Putamen (tissue), 1 donor: ENCODE measurements at regions not wholly inside any gene's neighbourhood (a gene's known extent, or its start where the extent isn't known, plus 50 kb on each side); places are given as distances from the start of the nearest gene placed in this dataset.
A peak's percentile ranks its signal among the peaks of the same experiment; 100 is the strongest.

Source experiments
- DNase-seq: peaks from one replicate; pipeline ENCODE4 v3.0.0-alpha.2; 2016; ENCODE audit warnings: low spot score

- DNase-seq: peak; percentile 27
Measured at GRCh38 chr15:47212222-47213010, 504.9 kb upstream of the SEMA6D start.

GRCh38 chr15:47213883-47214282 lies 503.4 kb upstream of the SEMA6D start:
- DNase-seq: no peak

DNA sequence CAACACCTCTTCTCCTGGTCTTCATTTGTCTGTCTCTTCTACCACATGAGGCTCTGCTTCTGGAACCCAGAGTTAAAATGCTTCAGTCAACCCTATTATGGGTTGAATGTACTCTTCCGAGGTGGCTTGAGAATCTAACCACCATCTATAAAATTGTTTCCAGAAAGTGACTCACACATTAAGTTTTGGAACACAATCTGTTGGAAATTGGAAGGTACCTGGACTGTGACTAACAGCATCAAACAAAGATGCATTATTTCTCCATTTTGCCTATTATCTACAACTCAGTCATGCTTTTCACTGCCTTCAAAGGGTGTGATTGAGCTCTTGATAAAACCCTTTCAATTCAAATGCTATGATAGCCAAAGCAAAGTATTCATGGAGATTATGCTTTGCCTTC lies 499.0 kb upstream of the SEMA6D start:
- DNase-seq: no peak

GRCh38 chr15:47244361-47244760 lies 472.9 kb upstream of the SEMA6D start:
- DNase-seq: no peak

GRCh38 chr15:47246317-47246716 lies 471.0 kb upstream of the SEMA6D start:
- DNase-seq: no peak

GRCh38 chr15:47258521-47258920 lies 458.8 kb upstream of the SEMA6D start:
- DNase-seq: no peak

GRCh38 chr15:47265686-47266085 lies 451.6 kb upstream of the SEMA6D start:
- DNase-seq: no peak

- no peak for DNase-seq
Measured at GRCh38 chr15:47266566-47266965, 450.7 kb upstream of the SEMA6D start.

DNA sequence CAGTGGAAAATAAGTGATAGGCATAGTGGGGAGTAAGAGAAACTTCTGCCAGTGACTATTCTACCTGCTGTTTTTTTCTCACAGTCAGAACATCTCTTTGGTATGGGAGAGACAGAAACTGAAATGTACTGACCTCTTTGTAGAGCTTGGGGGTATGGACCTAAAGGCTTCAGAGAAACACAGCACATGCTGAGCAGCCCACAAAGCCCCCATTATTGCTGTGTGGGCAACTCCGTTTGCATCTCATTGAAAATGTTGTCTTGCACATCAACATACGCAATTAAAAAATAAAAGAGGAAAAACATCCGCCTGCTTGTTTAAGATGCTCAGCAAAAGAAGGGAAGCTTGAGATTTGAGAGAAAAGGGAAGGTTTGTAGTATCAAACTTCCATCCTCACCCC lies 443.4 kb upstream of the SEMA6D start:
- no peak for DNase-seq

DNA sequence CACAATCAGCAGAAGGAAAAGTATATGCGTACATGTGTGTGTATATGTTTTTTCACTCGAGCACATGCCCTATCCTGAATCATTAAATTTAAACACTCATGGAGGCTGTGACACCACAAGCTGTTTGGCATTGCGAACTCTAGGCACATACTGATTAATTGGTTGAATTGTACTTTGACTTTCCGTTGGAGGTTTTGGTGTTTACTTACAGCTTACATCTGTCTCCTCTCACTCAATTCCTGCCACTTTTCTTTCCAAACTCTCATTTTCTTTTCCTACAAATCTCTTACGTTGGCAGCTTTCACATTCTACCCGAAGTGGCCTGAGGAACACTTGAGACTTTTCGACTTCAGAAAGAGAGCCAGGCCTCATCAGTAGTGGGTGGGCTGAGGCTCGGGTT lies 434.1 kb upstream of the SEMA6D start:
- DNase-seq: no peak

DNA sequence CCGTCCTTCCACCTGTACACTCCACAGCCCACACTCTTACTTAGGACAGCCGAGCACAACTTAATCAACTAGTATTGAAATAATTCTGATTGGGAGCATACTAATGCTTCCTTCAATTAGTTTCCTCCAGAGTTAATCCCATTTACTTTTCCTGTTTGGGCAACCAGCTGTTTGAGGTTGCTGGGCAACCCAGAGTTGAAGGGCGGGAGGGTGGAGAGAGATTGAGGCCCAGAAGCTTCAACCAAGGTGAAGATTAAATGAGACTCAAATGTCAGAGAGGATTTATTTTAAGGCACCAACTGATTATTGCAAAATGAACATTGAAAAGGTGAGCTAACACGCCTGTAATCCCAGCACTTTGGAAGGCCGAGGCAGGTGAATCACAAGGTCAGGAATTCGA lies 428.5 kb upstream of the SEMA6D start:
- DNase-seq: no peak

DNA sequence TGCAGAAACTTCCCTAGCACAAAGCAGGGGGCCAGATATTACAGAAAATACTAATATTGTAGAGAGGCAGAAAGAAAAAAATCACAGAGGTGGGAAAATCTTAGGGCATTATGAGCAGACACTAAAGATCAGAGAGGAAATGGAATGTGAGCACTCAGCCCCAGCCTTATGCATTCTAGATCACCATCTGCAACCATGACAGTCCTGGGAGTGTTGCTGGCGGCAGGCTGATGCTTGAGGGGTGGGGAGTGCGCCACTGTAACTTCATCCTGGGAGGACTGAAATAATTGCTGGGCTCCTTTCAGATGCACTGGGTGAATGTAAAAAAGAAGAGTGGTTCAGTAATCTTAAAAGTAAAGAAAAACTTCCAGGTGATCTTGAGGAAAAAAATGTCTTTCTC lies 427.6 kb upstream of the SEMA6D start:
- DNase-seq: no peak

DNA sequence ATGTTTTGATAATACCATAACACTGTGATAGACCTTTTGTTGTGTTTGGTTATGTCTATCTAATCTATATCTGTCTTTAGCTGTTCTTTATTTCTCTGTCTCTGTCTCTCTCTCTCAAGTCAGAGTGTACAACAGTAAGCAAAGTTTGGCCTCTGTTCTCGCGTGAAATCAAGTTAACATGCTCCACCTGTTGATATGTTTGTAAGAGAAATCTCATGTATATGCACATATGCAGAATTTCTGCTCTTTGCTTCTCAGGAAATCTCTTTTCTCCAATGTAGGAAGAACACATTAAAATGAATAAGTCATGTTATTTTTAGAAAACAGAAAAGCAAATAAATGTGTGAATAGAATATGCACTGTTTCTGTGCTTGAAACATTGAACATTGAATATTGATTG lies 425.5 kb upstream of the SEMA6D start:
- no peak for DNase-seq

- DNase-seq: no peak
Measured at GRCh38 chr15:47292638-47293190, 424.6 kb upstream of the SEMA6D start.

- peak; percentile 19 for DNase-seq
Measured at GRCh38 chr15:47293466-47294162, 423.7 kb upstream of the SEMA6D start.

DNA sequence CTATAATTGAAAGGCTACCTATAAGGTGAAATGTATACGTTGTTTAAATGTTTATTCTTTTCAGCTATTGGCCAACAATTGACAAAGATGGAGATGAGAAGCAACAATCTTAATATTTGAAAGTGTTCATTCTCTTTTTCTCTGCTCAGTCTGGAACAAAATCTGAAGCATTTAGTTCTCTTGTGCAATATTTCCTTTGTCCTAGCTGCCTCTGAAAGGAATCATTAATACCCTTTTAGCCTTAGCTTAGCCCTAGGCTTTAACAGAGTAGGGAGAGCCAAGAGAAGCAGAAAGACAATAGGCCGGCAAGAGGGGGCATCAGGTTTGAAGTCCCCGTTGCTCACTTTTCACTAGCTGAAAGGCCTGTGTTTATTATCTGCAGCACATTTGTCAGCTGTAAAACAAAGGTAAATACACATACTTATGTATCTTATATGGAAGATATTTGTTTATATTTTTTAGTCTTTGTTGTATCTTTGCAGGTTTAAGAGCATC lies 422.5 kb upstream of the SEMA6D start:
- no peak for DNase-seq

DNA sequence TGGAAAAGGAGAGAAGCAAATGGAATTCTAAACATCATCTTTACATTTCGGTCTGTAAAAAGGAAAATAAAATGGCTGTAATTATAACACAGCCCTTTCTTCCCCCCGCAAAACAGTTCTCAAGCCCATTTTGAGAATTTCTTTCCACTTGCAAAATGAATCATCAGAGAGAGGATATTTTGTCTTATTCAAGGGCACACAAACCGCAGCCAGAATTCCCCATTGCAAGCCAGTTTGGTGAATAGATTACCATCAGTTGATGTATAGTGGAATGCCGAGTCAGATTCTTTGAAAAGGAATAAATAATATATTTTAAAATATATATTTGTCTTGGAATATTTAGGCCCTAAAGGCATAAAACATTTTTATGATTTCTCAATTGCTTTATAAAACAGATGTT lies 420.4 kb upstream of the SEMA6D start:
- no peak for DNase-seq

DNA sequence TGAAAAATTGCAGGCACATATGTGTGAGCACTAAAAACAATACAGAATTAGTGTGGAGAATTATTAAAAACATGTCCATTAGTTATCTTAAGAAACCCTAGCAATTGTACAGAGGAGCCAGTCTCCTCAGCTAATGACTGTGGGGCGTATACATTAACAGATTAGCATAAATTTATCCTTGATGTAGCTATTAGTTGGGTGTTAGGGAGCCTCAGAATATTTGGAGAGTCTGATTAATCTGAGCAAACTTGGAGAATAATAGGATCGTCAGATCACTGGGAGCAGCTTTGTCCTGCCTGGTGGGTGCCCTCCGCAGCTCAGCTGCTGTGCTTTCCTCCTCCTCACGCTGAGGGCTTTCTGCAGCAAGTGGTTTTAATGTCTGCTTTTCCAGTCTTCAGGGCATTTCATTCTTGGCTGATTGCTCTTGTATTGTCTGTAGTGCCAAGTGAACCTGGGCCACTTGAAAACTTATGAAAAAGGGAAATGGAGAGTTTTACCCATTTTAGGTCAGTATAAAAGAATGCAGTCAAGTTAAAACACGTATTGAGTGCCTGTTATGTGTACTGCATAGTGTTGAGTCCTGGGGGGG lies 417.4 kb upstream of the SEMA6D start:
- no peak for DNase-seq

- no peak for DNase-seq
Measured at GRCh38 chr15:47300596-47300995, 416.7 kb upstream of the SEMA6D start.

DNA sequence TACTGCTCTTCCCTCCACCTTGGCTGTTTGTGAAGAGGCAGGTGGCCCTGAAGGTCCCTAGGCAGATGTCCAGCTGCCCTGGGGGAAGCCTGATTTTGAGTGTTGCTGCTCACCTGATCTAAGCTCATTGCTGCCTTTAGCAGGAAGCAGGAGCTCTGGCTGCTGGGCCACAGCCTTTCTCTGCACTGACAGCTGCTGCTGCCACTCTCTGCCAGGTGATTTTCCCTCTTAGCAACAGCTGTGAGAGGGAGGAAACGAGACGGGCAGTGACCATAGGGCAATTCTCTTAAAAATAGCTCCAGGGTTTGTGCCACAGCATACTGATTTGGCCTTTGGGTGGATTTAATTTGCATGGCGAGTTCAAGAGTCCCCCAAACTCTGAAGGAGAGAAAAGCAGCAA lies 415.8 kb upstream of the SEMA6D start:
- no peak for DNase-seq

- no peak for DNase-seq
Measured at GRCh38 chr15:47304656-47305055, 412.6 kb upstream of the SEMA6D start.

DNA sequence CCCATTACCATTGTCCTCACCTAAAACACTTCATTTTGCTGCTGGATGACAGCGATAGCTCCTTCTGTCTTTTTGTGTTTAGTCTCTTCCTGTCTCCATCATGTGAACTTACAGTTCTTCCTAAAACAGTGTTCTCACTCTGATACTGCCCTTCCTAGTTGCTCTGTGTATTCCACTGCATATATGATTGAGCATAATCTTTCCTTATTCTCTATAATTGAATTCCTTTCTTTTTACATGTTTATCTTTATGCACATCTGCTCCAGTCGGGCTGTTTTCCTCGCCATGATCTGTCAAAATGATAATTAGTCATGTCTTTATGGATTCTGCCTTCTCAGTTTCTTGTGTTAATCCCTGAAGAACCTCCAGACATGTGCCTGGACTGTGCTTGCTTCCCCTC lies 405.1 kb upstream of the SEMA6D start:
- DNase-seq: no peak
